ENCODE measurements at regions not wholly inside any gene's neighbourhood (a gene's known extent, or its start where the extent isn't known, plus 50 kb on each side); places are given as distances from the start of the nearest gene placed in this dataset.

DNA sequence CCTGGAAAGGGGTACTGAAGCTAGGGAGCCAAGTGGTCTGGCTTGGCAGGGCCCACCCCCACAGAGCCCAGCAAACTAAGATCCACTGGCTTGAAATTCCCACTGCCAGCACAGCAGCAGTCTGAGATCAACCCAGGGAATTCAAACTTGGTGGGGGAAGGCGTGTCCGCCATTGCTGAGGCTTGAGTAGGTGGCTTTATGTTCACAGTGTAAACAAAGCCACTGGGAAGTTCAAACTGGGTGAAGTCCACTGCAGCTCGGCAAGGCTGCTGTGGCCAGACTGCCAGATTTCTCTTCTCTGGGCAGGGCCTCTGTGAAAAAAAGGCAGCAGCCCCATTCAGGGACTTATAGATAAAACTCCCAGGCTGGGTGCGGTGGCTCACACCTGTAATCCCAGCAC is 58.9 kb downstream of the TFDP3 start:
- TF ChIP-seq, protein P1, sequence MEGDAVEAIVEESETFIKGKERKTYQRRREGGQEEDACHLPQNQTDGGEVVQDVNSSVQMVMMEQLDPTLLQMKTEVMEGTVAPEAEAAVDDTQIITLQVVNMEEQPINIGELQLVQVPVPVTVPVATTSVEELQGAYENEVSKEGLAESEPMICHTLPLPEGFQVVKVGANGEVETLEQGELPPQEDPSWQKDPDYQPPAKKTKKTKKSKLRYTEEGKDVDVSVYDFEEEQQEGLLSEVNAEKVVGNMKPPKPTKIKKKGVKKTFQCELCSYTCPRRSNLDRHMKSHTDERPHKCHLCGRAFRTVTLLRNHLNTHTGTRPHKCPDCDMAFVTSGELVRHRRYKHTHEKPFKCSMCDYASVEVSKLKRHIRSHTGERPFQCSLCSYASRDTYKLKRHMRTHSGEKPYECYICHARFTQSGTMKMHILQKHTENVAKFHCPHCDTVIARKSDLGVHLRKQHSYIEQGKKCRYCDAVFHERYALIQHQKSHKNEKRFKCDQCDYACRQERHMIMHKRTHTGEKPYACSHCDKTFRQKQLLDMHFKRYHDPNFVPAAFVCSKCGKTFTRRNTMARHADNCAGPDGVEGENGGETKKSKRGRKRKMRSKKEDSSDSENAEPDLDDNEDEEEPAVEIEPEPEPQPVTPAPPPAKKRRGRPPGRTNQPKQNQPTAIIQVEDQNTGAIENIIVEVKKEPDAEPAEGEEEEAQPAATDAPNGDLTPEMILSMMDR (conservative IDR thresholded peaks at IDR 0.05), result no peak
- no peak for TF ChIP-seq EZH2 (IDR thresholded peaks at IDR 0.05; ENCODE audit: low read depth)
